ENCODE measurements at regions not wholly inside any gene's neighbourhood (a gene's known extent, or its start where the extent isn't known, plus 50 kb on each side); places are given as distances from the start of the nearest gene placed in this dataset.

- H3K4me3 ChIP-seq (ENCODE audit: low read depth, low read length): no peak overlapping the region
- no peak for TF ChIP-seq CTCF (IDR thresholded peaks at IDR 0.05; ENCODE audit: low read depth, low read length, missing control alignments)
- DNase-seq (ENCODE audit: low read depth): no peak
Measured at GRCh38 chr7:17488829-17489228, 190.4 kb downstream of the AHR start.

- DNase-seq (ENCODE audit: low read depth): no peak
- no peak for TF ChIP-seq CTCF (IDR thresholded peaks at IDR 0.05; ENCODE audit: low read depth, low read length, missing control alignments)
- H3K4me3 ChIP-seq (ENCODE audit: low read depth, low read length): no peak overlapping the region
Measured at GRCh38 chr7:17489961-17490360, 191.5 kb downstream of the AHR start.

GRCh38 chr7:17490825-17491224 lies 192.4 kb downstream of the AHR start:
- no peak for DNase-seq (ENCODE audit: low read depth)
- no peak overlapping the region for H3K4me3 ChIP-seq (ENCODE audit: low read depth, low read length)
- no peak for TF ChIP-seq CTCF (IDR thresholded peaks at IDR 0.05; ENCODE audit: low read depth, low read length, missing control alignments)

GRCh38 chr7:17492437-17492836 lies 194.0 kb downstream of the AHR start:
- no peak for TF ChIP-seq CTCF (IDR thresholded peaks at IDR 0.05; ENCODE audit: low read depth, low read length, missing control alignments)

GRCh38 chr7:17493446-17493845 lies 195.0 kb downstream of the AHR start:
- no peak overlapping the region for H3K4me3 ChIP-seq (ENCODE audit: low read depth, low read length)
- no peak for TF ChIP-seq CTCF (IDR thresholded peaks at IDR 0.05; ENCODE audit: low read depth, low read length, missing control alignments)
- DNase-seq (ENCODE audit: low read depth): no peak

More at GRCh38 chr7:17492437-17492836, 194.0 kb downstream of the AHR start:
- H3K4me3 ChIP-seq (ENCODE audit: low read depth, low read length): no peak overlapping the region
- DNase-seq (ENCODE audit: low read depth): no peak

GRCh38 chr7:17495655-17496394 lies 197.4 kb downstream of the AHR start:
- no peak for DNase-seq (ENCODE audit: low read depth)
- H3K4me3 ChIP-seq (ENCODE audit: low read depth, low read length): no peak overlapping the region
- TF ChIP-seq CTCF (IDR thresholded peaks at IDR 0.05; ENCODE audit: low read depth, low read length, missing control alignments): no peak

GRCh38 chr7:17497136-17497535 lies 198.7 kb downstream of the AHR start:
- TF ChIP-seq CTCF (IDR thresholded peaks at IDR 0.05; ENCODE audit: low read depth, low read length, missing control alignments): no peak
- H3K4me3 ChIP-seq (ENCODE audit: low read depth, low read length): no peak overlapping the region
- DNase-seq (ENCODE audit: low read depth): no peak
